HepG2 (cell line): ENCODE measurements at regions not wholly inside any gene's neighbourhood (a gene's known extent, or its start where the extent isn't known, plus 50 kb on each side); places are given as distances from the start of the nearest gene placed in this dataset.

Experiments
- ESRRA ChIP-seq: sonication (generic); formaldehyde crosslinking; IDR thresholded peaks from 2 replicates; pipeline ENCODE4 v1.5.1; 2020; ENCODE audit warnings: mild to moderate bottlenecking, low read depth, missing genetic modification reagents
- GTF2F1 ChIP-seq: fragments of 150-350 bp; IDR thresholded peaks from 2 replicates; pipeline ENCODE4 v1.6.1; 2014; ENCODE audit warnings: low read length
- POLR2A ChIP-seq, 2 experiments: IDR thresholded peaks; 2 replicates each; pipeline ENCODE4 v1.6.1; 2011; ENCODE audit warnings: low read depth in 2 of 2, low read length in 2 of 2, mild to moderate bottlenecking in 1 of 2, moderate library complexity in 1 of 2; ENCODE audit not compliant: insufficient read depth in 1 of 2
- RFX5 ChIP-seq: IDR thresholded peaks from 2 replicates; pipeline ENCODE4 v1.6.1; 2011; ENCODE audit warnings: low read depth, low read length, improper control_type of control experiment
- ZNF230 ChIP-seq: sonication (generic); formaldehyde crosslinking; IDR thresholded peaks from 2 replicates; pipeline ENCODE4 v1.4.0; 2020; ENCODE audit warnings: mild to moderate bottlenecking, missing genetic modification reagents
- ZNF232 ChIP-seq: sonication (generic); formaldehyde crosslinking; IDR thresholded peaks from 2 replicates; pipeline ENCODE4 v1.4.0; 2020; ENCODE audit warnings: missing genetic modification reagents, borderline replicate concordance
- ZNF782 ChIP-seq: sonication (generic); formaldehyde crosslinking; IDR thresholded peaks from 2 replicates; pipeline ENCODE4 v1.4.0; 2020; ENCODE audit warnings: missing genetic modification reagents, mild to moderate bottlenecking, borderline replicate concordance
- TF ChIP-seq, protein P1 (sequence below), 2 experiments: IDR thresholded peaks; 2 replicates each; pipeline ENCODE4 v1.6.1; 2011 to 2012; ENCODE audit warnings: low read length in 2 of 2, borderline replicate concordance in 1 of 2, low read depth in 1 of 2, mild to moderate bottlenecking in 1 of 2, moderate library complexity in 1 of 2
- TF ChIP-seq, protein P2 (sequence below): IDR thresholded peaks from 2 replicates; pipeline ENCODE4 v1.6.1; 2016; ENCODE audit warnings: low read depth, missing genetic modification reagents, missing compliant biosample characterization
- TF ChIP-seq, protein P3 (sequence below): sonication (generic); formaldehyde crosslinking; IDR thresholded peaks from 2 replicates; pipeline ENCODE4 v1.8.1; 2023; ENCODE audit warnings: mild to moderate bottlenecking, inconsistent platforms, moderate library complexity, missing genetic modification reagents, borderline replicate concordance

DNA sequence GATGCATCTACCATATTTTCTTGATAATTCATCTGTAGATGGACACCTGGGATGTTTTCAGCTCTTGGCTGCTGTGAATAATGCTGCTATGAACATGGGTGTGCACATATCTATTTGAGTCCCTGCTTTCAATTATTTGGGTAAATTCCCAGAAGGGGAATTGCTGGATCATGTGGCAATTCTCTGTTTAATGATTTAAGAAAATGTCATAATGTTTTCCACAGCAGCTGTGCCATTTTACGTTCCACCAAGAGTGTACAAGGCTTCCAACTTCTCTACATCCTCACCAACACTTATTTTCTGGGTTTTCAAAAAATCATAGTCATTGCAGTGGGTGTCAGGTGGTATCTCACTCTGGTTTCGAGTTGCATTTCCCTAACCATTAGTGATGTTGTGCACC is 64.4 kb downstream of the NSMCE3 start:
- TF ChIP-seq, protein P1, sequence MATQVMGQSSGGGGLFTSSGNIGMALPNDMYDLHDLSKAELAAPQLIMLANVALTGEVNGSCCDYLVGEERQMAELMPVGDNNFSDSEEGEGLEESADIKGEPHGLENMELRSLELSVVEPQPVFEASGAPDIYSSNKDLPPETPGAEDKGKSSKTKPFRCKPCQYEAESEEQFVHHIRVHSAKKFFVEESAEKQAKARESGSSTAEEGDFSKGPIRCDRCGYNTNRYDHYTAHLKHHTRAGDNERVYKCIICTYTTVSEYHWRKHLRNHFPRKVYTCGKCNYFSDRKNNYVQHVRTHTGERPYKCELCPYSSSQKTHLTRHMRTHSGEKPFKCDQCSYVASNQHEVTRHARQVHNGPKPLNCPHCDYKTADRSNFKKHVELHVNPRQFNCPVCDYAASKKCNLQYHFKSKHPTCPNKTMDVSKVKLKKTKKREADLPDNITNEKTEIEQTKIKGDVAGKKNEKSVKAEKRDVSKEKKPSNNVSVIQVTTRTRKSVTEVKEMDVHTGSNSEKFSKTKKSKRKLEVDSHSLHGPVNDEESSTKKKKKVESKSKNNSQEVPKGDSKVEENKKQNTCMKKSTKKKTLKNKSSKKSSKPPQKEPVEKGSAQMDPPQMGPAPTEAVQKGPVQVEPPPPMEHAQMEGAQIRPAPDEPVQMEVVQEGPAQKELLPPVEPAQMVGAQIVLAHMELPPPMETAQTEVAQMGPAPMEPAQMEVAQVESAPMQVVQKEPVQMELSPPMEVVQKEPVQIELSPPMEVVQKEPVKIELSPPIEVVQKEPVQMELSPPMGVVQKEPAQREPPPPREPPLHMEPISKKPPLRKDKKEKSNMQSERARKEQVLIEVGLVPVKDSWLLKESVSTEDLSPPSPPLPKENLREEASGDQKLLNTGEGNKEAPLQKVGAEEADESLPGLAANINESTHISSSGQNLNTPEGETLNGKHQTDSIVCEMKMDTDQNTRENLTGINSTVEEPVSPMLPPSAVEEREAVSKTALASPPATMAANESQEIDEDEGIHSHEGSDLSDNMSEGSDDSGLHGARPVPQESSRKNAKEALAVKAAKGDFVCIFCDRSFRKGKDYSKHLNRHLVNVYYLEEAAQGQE (IDR thresholded peaks at IDR 0.05; ENCODE audit: borderline replicate concordance in 1 of 2, low read depth in 1 of 2, low read length in 2 of 2), result no peak
- TF ChIP-seq, protein P2, sequence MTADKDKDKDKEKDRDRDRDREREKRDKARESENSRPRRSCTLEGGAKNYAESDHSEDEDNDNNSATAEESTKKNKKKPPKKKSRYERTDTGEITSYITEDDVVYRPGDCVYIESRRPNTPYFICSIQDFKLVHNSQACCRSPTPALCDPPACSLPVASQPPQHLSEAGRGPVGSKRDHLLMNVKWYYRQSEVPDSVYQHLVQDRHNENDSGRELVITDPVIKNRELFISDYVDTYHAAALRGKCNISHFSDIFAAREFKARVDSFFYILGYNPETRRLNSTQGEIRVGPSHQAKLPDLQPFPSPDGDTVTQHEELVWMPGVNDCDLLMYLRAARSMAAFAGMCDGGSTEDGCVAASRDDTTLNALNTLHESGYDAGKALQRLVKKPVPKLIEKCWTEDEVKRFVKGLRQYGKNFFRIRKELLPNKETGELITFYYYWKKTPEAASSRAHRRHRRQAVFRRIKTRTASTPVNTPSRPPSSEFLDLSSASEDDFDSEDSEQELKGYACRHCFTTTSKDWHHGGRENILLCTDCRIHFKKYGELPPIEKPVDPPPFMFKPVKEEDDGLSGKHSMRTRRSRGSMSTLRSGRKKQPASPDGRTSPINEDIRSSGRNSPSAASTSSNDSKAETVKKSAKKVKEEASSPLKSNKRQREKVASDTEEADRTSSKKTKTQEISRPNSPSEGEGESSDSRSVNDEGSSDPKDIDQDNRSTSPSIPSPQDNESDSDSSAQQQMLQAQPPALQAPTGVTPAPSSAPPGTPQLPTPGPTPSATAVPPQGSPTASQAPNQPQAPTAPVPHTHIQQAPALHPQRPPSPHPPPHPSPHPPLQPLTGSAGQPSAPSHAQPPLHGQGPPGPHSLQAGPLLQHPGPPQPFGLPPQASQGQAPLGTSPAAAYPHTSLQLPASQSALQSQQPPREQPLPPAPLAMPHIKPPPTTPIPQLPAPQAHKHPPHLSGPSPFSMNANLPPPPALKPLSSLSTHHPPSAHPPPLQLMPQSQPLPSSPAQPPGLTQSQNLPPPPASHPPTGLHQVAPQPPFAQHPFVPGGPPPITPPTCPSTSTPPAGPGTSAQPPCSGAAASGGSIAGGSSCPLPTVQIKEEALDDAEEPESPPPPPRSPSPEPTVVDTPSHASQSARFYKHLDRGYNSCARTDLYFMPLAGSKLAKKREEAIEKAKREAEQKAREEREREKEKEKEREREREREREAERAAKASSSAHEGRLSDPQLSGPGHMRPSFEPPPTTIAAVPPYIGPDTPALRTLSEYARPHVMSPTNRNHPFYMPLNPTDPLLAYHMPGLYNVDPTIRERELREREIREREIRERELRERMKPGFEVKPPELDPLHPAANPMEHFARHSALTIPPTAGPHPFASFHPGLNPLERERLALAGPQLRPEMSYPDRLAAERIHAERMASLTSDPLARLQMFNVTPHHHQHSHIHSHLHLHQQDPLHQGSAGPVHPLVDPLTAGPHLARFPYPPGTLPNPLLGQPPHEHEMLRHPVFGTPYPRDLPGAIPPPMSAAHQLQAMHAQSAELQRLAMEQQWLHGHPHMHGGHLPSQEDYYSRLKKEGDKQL (CRISPR knock-in tag), result no peak
- TF ChIP-seq ZNF230 (CRISPR knock-in tag) (no peak), ZNF232 (CRISPR knock-in tag) (no peak), ESRRA (CRISPR knock-in tag) (no peak), RFX5 (no peak), GTF2F1 (no peak), ZNF782 (no peak), POLR2A (IDR thresholded peaks at IDR 0.05; ENCODE audit: insufficient read depth in 1 of 2, low read depth in 2 of 2, low read length in 2 of 2) (no peak)
- TF ChIP-seq, protein P3, sequence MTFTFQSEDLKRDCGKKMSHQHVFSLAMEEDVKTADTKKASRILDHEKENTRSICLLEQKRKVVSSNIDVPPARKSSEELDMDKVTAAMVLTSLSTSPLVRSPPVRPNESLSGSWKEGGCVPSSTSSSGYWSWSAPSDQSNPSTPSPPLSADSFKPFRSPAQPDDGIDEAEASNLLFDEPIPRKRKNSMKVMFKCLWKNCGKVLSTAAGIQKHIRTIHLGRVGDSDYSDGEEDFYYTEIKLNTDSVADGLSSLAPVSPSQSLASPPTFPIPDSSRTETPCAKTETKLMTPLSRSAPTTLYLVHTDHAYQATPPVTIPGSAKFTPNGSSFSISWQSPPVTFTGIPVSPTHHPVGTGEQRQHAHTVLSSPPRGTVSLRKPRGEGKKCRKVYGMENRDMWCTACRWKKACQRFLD (CRISPR knock-in tag), result no peak
